NAMALWA (cell line): ENCODE measurements at regions not wholly inside any gene's neighbourhood (a gene's known extent, or its start where the extent isn't known, plus 50 kb on each side); places are given as distances from the start of the nearest gene placed in this dataset.

Source experiments
- DNase-seq: peaks from one replicate; pipeline ENCODE4 v3.0.0-alpha.2; 2015; ENCODE audit warnings: low spot score

- DNase-seq, result no peak
Measured at GRCh38 chr16:51665436-51665998, 514.4 kb upstream of the SALL1 start.

GRCh38 chr16:51658531-51658930 is 507.5 kb upstream of the SALL1 start:
- DNase-seq, result no peak

- no peak for DNase-seq
Measured at GRCh38 chr16:51657848-51658247, 506.8 kb upstream of the SALL1 start.

- DNase-seq, result no peak
Measured at GRCh38 chr16:51655249-51655648, 504.2 kb upstream of the SALL1 start.

GRCh38 chr16:51651061-51651466 is 500.0 kb upstream of the SALL1 start:
- DNase-seq, result no peak

GRCh38 chr16:51649631-51650030 is 498.6 kb upstream of the SALL1 start:
- no peak for DNase-seq

- no peak for DNase-seq
Measured at GRCh38 chr16:51648526-51648925, 497.5 kb upstream of the SALL1 start.

- no peak for DNase-seq
Measured at GRCh38 chr16:51641191-51641765, 490.2 kb upstream of the SALL1 start.

- no peak for DNase-seq
Measured at GRCh38 chr16:51640196-51640595, 489.1 kb upstream of the SALL1 start.

GRCh38 chr16:51638339-51639135 is 487.5 kb upstream of the SALL1 start:
- DNase-seq, result no peak

- DNase-seq, result no peak
Measured at GRCh38 chr16:51637770-51638094, 486.7 kb upstream of the SALL1 start.

- no peak for DNase-seq
Measured at GRCh38 chr16:51636920-51637769, 486.1 kb upstream of the SALL1 start.

- DNase-seq, result no peak
Measured at GRCh38 chr16:51635181-51635580, 484.1 kb upstream of the SALL1 start.

- DNase-seq, result no peak
Measured at GRCh38 chr16:51630076-51630475, 479.0 kb upstream of the SALL1 start.

GRCh38 chr16:51629576-51629975 is 478.5 kb upstream of the SALL1 start:
- DNase-seq, result no peak

- DNase-seq, result no peak
Measured at GRCh38 chr16:51624080-51624775, 473.2 kb upstream of the SALL1 start.

GRCh38 chr16:51621610-51622009 is 470.5 kb upstream of the SALL1 start:
- DNase-seq, result no peak

- no peak for DNase-seq
Measured at GRCh38 chr16:51615141-51615540, 464.1 kb upstream of the SALL1 start.

GRCh38 chr16:51607201-51607651 is 456.2 kb upstream of the SALL1 start:
- DNase-seq, result no peak

GRCh38 chr16:51596247-51596646 is 445.2 kb upstream of the SALL1 start:
- DNase-seq, result no peak

- no peak for DNase-seq
Measured at GRCh38 chr16:51592535-51593300, 441.6 kb upstream of the SALL1 start.
